Upper lobe of left lung (tissue), 4 donors: ENCODE measurements at regions not wholly inside any gene's neighbourhood (a gene's known extent, or its start where the extent isn't known, plus 50 kb on each side); places are given as distances from the start of the nearest gene placed in this dataset.

Experiments used
- POLR2AphosphoS5 ChIP-seq, 2 donors: sonication (generic); formaldehyde crosslinking; IDR thresholded peaks; one replicate each; pipeline ENCODE4 v1.5.1; 2017; ENCODE audit warnings: antibody characterized with exemption in 2 of 2
- TF ChIP-seq, protein P1 (sequence below), 6 experiments: fragments of 450-650 bp in 4 of 6; fragments of 200-600 bp in 2 of 6; sonication (generic) in 2 of 6; IDR thresholded peaks; one replicate each; pipeline ENCODE4 v1.5.1; 2016 to 2019; ENCODE audit warnings: antibody characterized with exemption in 6 of 6

DNA sequence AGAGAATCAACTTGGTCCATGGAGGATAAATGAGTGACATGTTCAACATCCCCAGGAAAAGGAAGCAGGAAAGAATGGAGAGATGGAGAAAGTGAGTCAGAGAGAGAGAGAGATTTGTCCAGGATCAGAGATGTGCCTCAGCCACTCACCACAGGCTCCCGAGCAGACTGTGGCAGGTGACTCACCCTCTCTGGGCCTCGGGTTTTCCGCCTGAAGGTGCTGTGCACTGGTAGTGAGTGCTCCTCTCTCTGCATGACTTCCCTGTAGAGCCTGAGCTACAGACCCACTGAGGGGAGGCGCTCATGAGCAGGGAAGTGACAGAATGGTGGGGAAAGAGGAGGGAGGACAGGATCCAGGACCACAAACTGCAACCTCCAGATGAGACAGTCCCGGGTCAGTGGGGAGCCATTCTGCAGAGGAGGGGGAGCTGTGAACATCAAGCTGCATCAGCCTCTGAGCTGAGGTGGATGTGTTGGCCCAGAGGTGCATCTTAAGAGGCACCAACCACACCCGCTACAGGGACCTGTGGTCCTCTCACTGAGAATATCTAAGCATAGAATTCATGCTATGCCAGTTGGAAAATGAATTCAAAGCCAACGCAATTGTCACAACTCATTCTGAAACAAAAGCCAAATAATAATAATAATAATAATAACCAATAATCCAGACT lies 433.4 kb downstream of the BRD1 start:
- no peak for TF ChIP-seq POLR2AphosphoS5 (IDR thresholded peaks at IDR 0.05)
- TF ChIP-seq, protein P1, sequence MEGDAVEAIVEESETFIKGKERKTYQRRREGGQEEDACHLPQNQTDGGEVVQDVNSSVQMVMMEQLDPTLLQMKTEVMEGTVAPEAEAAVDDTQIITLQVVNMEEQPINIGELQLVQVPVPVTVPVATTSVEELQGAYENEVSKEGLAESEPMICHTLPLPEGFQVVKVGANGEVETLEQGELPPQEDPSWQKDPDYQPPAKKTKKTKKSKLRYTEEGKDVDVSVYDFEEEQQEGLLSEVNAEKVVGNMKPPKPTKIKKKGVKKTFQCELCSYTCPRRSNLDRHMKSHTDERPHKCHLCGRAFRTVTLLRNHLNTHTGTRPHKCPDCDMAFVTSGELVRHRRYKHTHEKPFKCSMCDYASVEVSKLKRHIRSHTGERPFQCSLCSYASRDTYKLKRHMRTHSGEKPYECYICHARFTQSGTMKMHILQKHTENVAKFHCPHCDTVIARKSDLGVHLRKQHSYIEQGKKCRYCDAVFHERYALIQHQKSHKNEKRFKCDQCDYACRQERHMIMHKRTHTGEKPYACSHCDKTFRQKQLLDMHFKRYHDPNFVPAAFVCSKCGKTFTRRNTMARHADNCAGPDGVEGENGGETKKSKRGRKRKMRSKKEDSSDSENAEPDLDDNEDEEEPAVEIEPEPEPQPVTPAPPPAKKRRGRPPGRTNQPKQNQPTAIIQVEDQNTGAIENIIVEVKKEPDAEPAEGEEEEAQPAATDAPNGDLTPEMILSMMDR (IDR thresholded peaks at IDR 0.05), result no peak
